Stimulated activated naive CD4-positive, alpha-beta T cell (primary cell): ENCODE measurements at regions not wholly inside any gene's neighbourhood (a gene's known extent, or its start where the extent isn't known, plus 50 kb on each side); places are given as distances from the start of the nearest gene placed in this dataset.

ENCODE experiments used
- DNase-seq, 6 experiments: peaks; one replicate each; lab custom pipeline; 2025; lab: John Stamatoyannopoulos, UW

DNA sequence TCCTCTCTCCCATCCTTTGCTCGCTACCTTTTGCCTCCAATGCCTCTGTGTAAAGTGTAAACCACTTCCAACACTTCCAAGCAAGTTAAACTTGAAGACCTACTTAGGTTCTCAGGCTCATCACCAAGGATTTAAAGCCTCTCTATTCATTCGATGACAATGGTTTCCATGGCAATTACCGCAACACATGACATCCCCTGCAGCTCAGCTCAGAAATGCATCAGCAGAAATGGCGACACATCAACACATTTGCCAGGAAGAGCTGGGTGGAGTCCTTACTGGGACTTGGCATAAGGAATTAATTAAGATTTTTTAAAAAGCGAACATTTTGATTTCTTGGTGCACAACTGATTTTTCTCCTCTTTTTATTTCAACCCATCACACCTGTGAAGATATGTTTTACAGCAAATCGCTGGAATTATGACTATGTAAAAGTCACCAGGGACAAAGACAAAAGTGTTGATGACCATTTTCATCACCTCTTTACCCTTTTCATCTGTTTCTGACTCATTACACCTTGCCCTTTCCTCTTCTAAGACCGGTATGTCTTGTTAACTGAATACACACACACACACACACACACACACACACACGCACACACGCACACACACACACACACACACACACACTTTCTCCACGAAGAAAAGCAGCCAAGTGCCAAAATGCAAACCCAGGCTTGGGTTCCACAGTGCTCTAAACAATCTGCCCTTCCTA, 453.4 kb upstream of the CELF2 start:
- no peak for DNase-seq

- no peak for DNase-seq
Measured at GRCh38 chr10:10576937-10577336, 440.7 kb upstream of the CELF2 start.

- no peak for DNase-seq
Measured at GRCh38 chr10:10579709-10580108, 438.0 kb upstream of the CELF2 start.

- no peak for DNase-seq
Measured at GRCh38 chr10:10584161-10584560, 433.5 kb upstream of the CELF2 start.

- DNase-seq, result no peak
Measured at GRCh38 chr10:10587744-10588393, 429.8 kb upstream of the CELF2 start.

DNA sequence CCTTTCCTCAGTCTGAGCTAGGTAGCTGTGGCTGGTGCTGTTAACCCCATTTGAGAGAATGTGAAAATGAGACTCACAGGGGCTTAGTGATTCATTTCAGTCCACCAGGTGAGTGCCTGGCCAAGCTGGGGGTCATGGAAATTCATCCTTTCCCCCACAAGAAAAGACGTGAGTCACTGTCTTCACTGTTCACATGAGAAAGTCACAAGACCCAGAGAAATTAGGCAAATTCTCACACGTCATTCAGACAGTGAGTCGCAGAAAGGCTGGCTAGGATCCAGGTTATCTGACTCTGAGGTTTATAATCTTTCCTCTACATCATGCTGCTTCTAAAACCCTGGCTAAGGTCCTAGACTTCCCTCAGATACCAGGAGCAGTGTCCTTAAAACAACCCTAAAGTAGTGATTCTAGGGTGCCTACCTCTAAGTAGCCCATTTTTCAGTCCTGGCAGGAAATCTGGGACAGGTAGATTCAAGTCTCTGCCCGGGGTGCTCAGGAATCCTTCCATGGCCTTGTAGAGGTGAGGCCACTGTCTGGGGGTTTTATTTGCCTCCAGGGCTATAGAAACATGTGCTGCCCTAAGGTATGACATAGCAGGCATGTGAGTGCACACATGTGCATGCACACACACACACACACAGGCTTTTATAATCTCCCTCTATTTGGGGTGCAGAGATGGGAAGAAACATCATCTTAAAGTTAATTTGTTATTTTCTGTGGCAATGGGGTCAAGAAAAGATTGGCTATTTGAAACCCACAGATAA, 427.9 kb upstream of the CELF2 start:
- DNase-seq, result no peak

- no peak for DNase-seq
Measured at GRCh38 chr10:10591715-10592341, 425.8 kb upstream of the CELF2 start.

DNA sequence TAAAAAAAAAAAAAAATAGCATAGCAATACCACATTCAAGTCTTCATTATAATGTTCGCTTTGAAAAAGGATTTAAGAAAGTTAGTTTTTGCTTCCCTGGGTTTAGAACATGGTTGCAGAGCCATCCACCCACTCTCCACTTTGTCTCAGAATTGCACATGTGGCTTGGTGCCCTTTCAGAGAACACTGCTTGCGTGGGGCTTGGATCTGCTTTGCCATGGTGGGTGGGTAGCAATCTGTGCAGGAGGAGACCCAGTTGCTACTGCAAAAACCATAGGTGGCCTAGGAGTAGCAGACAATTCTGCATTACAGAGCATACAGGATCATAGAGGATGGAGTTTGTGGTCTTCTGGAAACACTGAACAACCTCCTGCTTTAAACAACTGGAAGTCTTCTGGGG, 421.4 kb upstream of the CELF2 start:
- no peak for DNase-seq

DNA sequence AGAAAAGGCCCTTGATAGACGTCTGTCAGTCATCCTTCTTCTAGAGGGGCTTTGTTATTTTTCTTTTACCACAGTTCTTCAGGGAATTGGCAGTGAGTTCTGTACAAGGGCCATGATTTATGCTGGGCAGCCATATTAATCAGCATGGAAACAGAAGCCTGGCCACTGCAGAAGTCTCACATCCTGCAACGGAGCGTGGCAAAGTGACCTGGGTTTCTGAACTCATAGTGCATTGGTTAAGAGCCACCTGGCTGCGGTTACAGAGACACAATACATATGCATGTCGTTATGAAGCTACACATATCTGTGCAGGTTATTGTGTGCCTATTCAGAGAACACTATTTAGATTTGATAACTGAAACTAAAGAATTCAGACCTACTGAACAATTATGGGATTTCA, 419.4 kb upstream of the CELF2 start:
- DNase-seq, result no peak

- no peak for DNase-seq
Measured at GRCh38 chr10:10600004-10600403, 417.7 kb upstream of the CELF2 start.

- no peak for DNase-seq
Measured at GRCh38 chr10:10605551-10606081, 412.1 kb upstream of the CELF2 start.

- DNase-seq, result no peak
Measured at GRCh38 chr10:10609379-10609955, 408.2 kb upstream of the CELF2 start.

DNA sequence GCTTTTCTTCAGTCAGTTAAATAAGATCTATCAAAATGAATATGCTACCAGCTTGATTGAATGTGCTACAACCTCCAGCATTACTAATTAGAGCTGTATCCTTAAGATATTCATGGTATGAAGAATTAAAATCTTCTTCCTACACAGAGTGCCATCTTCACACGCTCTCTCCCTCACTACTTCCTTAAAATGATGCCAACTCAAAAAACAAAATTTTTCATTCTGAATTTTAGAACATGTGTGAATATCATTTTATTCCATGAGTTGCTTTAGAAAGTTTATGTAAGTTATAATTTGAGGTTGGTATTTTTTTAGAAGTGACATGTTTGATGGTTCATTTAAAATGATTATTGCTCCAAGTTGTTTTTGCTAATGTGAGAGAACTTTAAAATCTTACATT, 407.5 kb upstream of the CELF2 start:
- no peak for DNase-seq

DNA sequence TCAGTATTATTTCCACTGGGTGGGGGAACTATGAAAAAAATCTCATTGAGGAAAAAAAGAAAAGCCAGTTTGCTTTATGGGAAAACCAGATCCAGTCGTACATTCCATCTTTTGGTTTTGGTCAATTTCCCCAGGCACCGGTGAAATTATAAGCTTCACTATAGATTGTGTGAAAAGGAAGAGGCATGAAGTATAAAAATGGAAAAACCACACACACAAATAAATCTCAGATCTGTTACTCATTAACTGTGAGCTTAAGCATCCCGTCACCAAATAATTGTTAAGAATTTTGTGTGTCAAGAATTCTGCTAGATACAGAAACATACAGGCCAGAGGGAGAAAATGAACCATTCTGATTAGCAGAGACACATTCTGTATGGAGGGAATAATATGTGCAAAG, 405.5 kb upstream of the CELF2 start:
- no peak for DNase-seq

DNA sequence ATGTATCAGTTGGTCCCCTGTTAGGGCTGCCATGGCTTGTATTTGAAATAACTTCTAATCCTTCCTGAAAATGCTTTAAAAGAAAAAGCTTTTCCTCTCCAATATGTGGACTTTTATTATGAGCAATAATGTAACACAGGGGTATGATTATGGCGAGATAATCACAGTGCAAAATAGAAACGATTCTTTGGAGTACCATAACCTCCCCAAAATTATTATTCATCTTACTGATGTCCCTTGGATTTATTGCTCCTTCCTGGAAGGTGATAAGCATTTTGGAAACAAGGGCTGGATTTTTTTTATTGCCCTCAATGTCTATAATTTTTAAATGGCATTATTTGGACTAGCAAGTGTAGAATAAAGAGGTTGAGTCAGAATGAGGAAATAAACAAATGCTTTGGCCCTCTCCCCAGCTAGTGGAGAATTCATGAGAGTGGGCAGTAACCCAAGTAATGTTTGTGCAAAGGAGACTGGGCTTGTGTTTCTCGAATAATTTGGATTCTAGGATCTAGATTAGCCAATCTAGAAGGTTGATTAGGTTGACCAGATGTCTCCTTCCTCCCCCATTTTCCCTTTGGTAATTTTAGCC, 403.9 kb upstream of the CELF2 start:
- DNase-seq, result no peak

GRCh38 chr10:10617686-10618085, 400.0 kb upstream of the CELF2 start:
- no peak for DNase-seq

GRCh38 chr10:10618139-10618538, 399.5 kb upstream of the CELF2 start:
- DNase-seq, result no peak

DNA sequence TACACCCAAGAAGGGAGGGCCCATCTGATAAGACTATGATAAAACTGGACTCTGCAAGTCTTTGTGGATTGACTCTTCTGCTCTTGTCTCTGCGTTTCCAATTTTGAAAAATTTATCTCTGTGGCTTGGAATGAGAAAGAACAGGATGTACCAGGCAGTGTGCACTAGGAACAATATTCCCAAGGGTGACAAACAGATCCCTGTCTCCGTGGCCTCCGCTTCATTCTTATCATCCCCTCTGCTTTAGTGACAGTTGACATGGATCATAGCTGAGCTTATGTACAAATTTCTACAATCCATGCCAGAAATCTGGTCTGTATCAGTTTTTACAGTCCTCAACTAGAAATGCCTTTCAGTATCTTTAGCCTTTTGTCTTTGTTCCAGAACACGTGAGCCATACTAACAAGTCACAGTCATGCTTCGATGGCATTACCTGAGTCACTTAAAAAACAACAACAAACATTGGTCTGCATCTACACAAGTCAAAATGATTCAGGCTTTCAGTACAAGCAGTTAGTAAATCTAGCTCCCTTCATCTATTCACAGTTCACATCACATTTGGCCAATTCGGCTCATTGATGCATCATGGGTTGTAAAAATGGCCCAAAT, 393.6 kb upstream of the CELF2 start:
- DNase-seq, result no peak

DNA sequence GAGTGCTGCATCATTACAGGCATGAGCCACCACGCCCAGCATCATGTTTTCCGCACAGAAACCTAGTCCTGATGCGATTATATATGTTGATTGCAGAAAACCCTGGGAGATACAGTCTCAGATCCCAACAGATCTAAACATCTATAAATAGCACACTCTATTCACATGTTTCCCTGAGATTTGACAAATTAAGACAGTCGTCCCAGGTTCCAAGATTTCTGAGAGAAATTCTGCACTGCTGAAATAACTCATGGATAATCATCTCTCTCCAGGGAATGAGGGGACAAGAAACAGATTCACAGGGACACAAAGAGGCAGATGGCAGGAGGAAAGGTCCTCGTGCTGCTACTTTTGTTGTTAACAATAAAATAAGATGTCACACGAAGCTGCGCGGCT, 393.1 kb upstream of the CELF2 start:
- DNase-seq, result no peak

GRCh38 chr10:10625491-10625890, 392.2 kb upstream of the CELF2 start:
- DNase-seq, result no peak

GRCh38 chr10:10626734-10627133, 390.9 kb upstream of the CELF2 start:
- no peak for DNase-seq
